AG09319 (cell line): ENCODE measurements at regions not wholly inside any gene's neighbourhood (a gene's known extent, or its start where the extent isn't known, plus 50 kb on each side); places are given as distances from the start of the nearest gene placed in this dataset.
A peak's percentile ranks its signal among the peaks of the same experiment; 100 is the strongest.
"Not testable (repeated sequence)": the region's sequence is repeated elsewhere in the genome, so short reads cannot be mapped to it uniquely, and the experiment has no call there.

Source experiments
- DNase-seq: peaks from one replicate; pipeline ENCODE4 v3.0.0-alpha.2; 2010; ENCODE audit warnings: low read depth; ENCODE audit errors: extremely low read depth
- TF ChIP-seq, protein P1 (sequence below): IDR thresholded peaks from 2 replicates; pipeline ENCODE4 v1.5.1; 2011; ENCODE audit warnings: low read depth, mild to moderate bottlenecking, inconsistent platforms, low read length, moderate library complexity

DNA sequence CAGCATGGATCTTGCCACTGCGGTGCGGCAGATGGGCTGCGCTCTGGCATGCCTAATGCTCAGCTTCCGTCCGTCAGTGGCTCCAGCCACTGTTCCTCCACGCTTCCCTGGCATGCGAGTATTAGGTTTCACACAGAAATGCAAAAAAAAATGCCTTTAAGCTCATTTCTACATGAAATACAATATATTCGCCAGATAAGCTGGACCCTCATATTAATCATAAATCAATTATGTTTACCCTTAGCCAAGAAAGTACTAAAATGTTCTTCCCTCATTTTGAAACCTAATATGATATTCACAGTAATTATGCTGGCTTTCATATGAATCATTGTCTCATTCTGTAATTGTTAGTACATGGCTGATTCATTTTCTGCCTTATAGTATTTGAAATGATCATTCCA lies 115.5 kb upstream of the FAM241A start:
- DNase-seq = peak; percentile 14
- TF ChIP-seq, protein P1, sequence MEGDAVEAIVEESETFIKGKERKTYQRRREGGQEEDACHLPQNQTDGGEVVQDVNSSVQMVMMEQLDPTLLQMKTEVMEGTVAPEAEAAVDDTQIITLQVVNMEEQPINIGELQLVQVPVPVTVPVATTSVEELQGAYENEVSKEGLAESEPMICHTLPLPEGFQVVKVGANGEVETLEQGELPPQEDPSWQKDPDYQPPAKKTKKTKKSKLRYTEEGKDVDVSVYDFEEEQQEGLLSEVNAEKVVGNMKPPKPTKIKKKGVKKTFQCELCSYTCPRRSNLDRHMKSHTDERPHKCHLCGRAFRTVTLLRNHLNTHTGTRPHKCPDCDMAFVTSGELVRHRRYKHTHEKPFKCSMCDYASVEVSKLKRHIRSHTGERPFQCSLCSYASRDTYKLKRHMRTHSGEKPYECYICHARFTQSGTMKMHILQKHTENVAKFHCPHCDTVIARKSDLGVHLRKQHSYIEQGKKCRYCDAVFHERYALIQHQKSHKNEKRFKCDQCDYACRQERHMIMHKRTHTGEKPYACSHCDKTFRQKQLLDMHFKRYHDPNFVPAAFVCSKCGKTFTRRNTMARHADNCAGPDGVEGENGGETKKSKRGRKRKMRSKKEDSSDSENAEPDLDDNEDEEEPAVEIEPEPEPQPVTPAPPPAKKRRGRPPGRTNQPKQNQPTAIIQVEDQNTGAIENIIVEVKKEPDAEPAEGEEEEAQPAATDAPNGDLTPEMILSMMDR = no peak

DNA sequence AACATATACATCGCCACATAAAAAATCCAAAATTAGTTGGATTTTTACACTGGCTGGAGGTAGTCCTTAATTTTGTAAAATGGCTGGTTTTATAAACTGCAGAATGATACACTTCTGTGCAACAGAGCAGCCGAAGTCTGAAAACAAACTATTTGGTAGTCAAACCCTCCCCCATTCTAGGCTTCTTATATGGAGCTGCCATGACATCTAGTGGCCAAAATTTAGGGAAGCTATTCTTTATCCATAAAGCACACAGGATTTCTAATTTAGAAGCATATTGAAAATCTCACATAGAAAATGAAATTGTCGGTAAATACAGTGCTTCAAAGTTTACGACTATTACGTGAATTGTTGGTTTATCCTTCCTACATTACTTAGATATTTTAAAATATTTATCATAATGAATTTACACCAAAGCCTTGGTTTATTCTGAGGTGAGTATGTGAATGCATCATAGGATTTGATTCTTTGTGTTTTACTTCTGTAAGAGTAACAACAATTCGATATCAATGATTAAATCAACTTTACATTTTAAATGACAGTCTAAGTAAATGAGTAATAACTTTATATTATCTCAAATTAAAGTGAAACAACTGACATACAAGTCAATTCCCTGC lies 113.4 kb upstream of the FAM241A start:
- peak; percentile 22 for DNase-seq

DNA sequence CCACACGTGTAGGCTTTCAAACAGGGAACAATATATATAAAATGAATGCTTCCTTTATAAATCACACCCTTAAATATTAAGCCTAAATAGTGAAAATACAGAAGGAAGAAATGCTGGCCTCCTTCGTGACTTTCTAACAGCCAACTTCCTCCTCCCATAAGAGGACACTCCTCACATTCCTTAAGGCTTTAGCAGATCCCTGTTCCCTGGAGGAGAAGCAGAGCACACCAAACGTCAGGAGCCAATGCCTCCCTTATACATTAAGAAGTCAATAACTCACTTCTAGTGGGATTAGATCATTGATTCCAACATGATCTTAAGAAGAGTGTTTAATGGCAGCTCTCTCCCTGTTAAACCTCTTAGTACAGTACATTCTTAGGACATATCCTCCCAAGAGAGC lies 108.4 kb upstream of the FAM241A start:
- TF ChIP-seq, protein P1 = no peak
- no peak for DNase-seq

More for the DNA sequence above, 113.4 kb upstream of the FAM241A start:
- TF ChIP-seq, protein P1 = peak; percentile 70

DNA sequence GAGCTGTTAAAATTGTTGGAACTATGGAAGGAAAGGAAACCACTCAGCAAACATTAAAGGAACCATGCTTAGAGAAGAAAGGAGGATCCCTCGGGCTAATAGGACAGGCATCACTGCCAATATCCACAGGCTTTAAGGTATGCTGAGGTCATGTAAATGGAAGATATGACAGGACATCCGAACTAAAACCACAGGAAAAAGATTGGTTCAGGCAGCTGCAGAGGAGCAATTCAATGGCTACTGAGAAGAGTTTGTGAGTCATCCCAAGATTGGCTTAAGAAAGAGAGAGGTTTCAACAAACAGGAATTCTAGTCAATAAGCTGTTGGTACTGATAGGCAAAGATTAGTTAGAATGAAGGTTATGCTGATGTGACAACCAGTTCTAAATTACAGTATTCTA lies 106.4 kb upstream of the FAM241A start:
- TF ChIP-seq, protein P1 = no peak
- DNase-seq = no peak

DNA sequence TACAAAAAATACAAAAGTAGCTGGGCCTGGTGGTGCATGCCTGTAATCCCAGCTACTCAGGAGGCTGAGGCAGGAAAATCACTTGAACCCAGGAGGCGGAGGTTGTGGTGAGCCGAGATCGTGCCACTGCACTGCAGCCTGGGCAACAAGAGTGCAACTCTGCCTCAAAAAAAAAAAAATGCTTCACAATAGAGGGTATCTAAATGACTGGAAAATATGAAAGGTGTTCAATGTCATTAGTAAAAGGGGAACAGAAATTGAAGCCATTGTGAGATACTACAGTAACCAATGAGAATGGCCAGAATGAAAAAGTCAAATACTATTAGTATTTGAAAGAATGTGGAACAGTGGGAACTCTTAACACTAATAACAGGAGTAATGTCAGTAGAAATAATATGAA lies 96.1 kb upstream of the FAM241A start:
- DNase-seq = not testable (repeated sequence)

DNA sequence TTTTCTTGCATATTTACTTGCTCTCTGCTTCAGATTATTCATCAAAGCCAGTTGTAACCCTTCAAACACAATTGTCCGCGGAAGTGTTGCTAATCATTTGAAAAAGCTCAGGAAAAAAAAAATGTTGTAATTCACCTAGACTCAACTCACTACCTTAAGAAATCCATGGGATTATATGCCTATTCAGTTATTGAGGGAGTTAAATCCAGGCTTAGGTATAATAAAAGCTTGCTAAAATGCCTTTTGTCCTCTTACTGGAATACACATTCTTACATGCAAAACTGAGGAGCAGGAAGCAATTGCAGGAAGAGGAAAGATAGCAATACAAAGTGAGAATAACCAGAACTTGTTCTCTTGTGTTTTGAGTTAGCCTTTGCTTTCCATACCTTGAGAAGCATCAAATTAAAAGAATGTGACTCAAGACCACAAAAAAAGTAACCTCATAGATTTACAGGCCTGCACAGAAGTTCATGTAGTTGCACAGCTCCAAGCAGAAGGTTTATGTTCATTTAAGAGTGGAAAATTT lies 91.4 kb upstream of the FAM241A start:
- TF ChIP-seq, protein P1 = no peak
- no peak for DNase-seq

DNA sequence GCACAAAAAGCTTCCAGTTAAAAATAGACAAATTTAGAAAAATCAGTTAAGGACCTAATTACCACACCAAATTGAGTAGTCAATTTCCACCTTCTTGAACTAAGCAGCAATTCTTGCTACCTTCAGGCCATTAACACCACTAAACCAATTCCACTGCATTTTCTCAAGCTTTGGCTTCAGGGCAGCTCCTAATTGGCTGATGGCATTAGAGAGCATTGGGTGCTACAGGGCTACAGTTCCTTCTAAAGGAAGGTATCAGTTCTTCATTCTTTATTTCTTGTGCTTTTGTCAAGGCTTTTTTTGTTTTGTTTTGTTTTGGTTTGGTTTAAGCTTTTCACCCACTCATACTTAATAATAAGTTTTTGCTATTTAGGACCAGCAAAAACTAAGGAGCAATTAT lies 90.2 kb upstream of the FAM241A start:
- DNase-seq = no peak
- TF ChIP-seq, protein P1 = no peak

DNA sequence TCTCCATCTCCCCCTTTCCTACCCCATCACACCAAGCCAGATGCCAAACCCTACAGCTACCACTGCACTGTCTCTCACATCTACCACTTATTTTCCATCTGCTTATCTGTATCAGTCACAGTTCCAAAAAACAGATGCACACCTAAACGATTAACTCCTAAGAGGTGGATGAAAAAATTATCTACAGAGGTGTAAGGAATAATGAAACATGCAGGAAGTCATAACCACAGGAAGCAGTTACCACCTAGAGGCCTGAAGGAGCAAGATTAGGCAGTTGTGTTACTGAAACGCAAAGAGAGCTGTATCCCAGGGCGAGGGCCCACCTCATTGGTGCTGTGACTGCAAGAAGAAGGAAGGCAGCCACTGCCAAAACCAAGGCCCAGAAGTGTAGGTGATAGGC lies 87.8 kb upstream of the FAM241A start:
- TF ChIP-seq, protein P1 = no peak
- no peak for DNase-seq
